WTC11 (cell line): ENCODE measurements at regions not wholly inside any gene's neighbourhood (a gene's known extent, or its start where the extent isn't known, plus 50 kb on each side); places are given as distances from the start of the nearest gene placed in this dataset.

ENCODE experiments used
- ATAC-seq: fragments of 200-7000 bp; cut with Tn5 transposase; 2 replicates; pipeline ENCODE4 v1.10.0; 2021; ENCODE audit warnings: mild to moderate bottlenecking, moderate library complexity
- CTCF ChIA-PET: fragments of 300-600 bp; sonication (Branson Sonifier 250); formaldehyde crosslinking; loops from one replicate; lab custom pipeline; 2021; ENCODE audit warnings: antibody characterized with exemption; lab: Charles Lee
- POLR2A ChIA-PET: fragments of 350-600 bp; sonication (Branson Sonifier 250); formaldehyde crosslinking; loops from one replicate; lab custom pipeline; 2021; ENCODE audit warnings: antibody characterized with exemption; lab: Charles Lee
- DNase-seq: peaks from one replicate; pipeline ENCODE4 v3.0.0; 2021; ENCODE audit warnings: low spot score
- H3K27ac Mint-ChIP-seq: 2 replicates; pipeline ENCODE4 v1.8.0; 2021; ENCODE audit warnings: mixed read lengths
- H3K27me3 Mint-ChIP-seq: 2 replicates; pipeline ENCODE4 v1.8.0; 2021; ENCODE audit warnings: low read depth, mild to moderate bottlenecking, moderate library complexity, mixed read lengths
- H3K36me3 Mint-ChIP-seq: 2 replicates; pipeline ENCODE4 v1.8.0; 2021; ENCODE audit warnings: mixed read lengths
- H3K4me1 Mint-ChIP-seq: 2 replicates; pipeline ENCODE4 v1.8.0; 2022; ENCODE audit warnings: mixed read lengths
- H3K4me3 Mint-ChIP-seq: 2 replicates; pipeline ENCODE4 v1.8.0; 2021; ENCODE audit warnings: mild to moderate bottlenecking, moderate library complexity, mixed read lengths
- H3K9me3 Mint-ChIP-seq: 2 replicates; pipeline ENCODE4 v1.8.0; 2021; ENCODE audit warnings: mixed read lengths
- ATF1 ChIP-seq: sonication (generic); formaldehyde crosslinking; IDR thresholded peaks from 2 replicates; pipeline ENCODE4 v1.8.1; 2023; ENCODE audit warnings: mild to moderate bottlenecking, moderate library complexity, missing genetic modification reagents
- CBFB ChIP-seq: sonication (generic); formaldehyde crosslinking; IDR thresholded peaks from 2 replicates; pipeline ENCODE4 v1.8.1; 2022; ENCODE audit warnings: mild to moderate bottlenecking, low read depth, missing genetic modification reagents
- ESRRA ChIP-seq: sonication (generic); formaldehyde crosslinking; IDR thresholded peaks from 2 replicates; pipeline ENCODE4 v1.8.1; 2022; ENCODE audit warnings: mild to moderate bottlenecking, missing genetic modification reagents, borderline replicate concordance
- ETV6 ChIP-seq: sonication (generic); formaldehyde crosslinking; IDR thresholded peaks from 2 replicates; pipeline ENCODE4 v1.8.1; 2022; ENCODE audit warnings: mild to moderate bottlenecking, missing genetic modification reagents
- FOXJ3 ChIP-seq: sonication (generic); formaldehyde crosslinking; IDR thresholded peaks from 2 replicates; pipeline ENCODE4 v1.9.0; 2021; ENCODE audit warnings: missing genetic modification reagents, mild to moderate bottlenecking, borderline replicate concordance
- FOXK1 ChIP-seq: sonication (generic); formaldehyde crosslinking; IDR thresholded peaks from 2 replicates; pipeline ENCODE4 v1.8.0; 2022; ENCODE audit warnings: mild to moderate bottlenecking, moderate library complexity, missing genetic modification reagents
- GTF2I ChIP-seq: fragments of 250-450 bp; sonication (Bioruptor Pico); conservative IDR thresholded peaks from 2 replicates; pipeline ENCODE4 v1.4.0; 2021; ENCODE audit warnings: mild to moderate bottlenecking
- JUN ChIP-seq: sonication (generic); formaldehyde crosslinking; IDR thresholded peaks from 2 replicates; pipeline ENCODE4 v1.8.0; 2023; ENCODE audit warnings: mild to moderate bottlenecking, missing genetic modification reagents
- KAT7 ChIP-seq: sonication (generic); formaldehyde crosslinking; IDR thresholded peaks from 2 replicates; pipeline ENCODE4 v1.8.1; 2023; ENCODE audit warnings: missing genetic modification reagents, mild to moderate bottlenecking, borderline replicate concordance
- MYBL2 ChIP-seq: sonication (generic); formaldehyde crosslinking; IDR thresholded peaks from 2 replicates; pipeline ENCODE4 v1.8.1; 2023; ENCODE audit warnings: mild to moderate bottlenecking, moderate library complexity, missing genetic modification reagents
- NFATC4 ChIP-seq: fragments of 250-450 bp; sonication (Bioruptor Pico); IDR thresholded peaks from 2 replicates; pipeline ENCODE4 v1.9.0; 2021; ENCODE audit warnings: mild to moderate bottlenecking
- NFE2L1 ChIP-seq: sonication (generic); formaldehyde crosslinking; IDR thresholded peaks from 2 replicates; pipeline ENCODE4 v1.8.1; 2023; ENCODE audit warnings: missing genetic modification reagents
- NR1H2 ChIP-seq: sonication (generic); formaldehyde crosslinking; IDR thresholded peaks from 2 replicates; pipeline ENCODE4 v1.9.0; 2021; ENCODE audit warnings: mild to moderate bottlenecking, moderate library complexity, missing genetic modification reagents
- NR3C1 ChIP-seq: sonication (generic); formaldehyde crosslinking; conservative IDR thresholded peaks from 2 replicates; pipeline ENCODE4 v1.8.1; 2023; ENCODE audit warnings: low read depth, mild to moderate bottlenecking, missing genetic modification reagents
- OVOL2 ChIP-seq: fragments of 250-450 bp; sonication (Bioruptor Pico); IDR thresholded peaks from 2 replicates; pipeline ENCODE4 v1.9.0; 2021; ENCODE audit warnings: mild to moderate bottlenecking, borderline replicate concordance
- TEAD4 ChIP-seq: sonication (generic); formaldehyde crosslinking; IDR thresholded peaks from 2 replicates; pipeline ENCODE4 v1.8.0; 2022; ENCODE audit warnings: mild to moderate bottlenecking, missing genetic modification reagents
- TP53 ChIP-seq: sonication (generic); formaldehyde crosslinking; IDR thresholded peaks from 2 replicates; pipeline ENCODE4 v1.8.1; 2023; ENCODE audit warnings: mild to moderate bottlenecking, missing genetic modification reagents
- ZBTB43 ChIP-seq: sonication (generic); formaldehyde crosslinking; IDR thresholded peaks from 2 replicates; pipeline ENCODE4 v1.8.1; 2023; ENCODE audit warnings: mild to moderate bottlenecking, missing genetic modification reagents
- ZMAT4 ChIP-seq: fragments of 250-450 bp; sonication (Bioruptor Pico); IDR thresholded peaks from 2 replicates; pipeline ENCODE4 v1.9.0; 2021; ENCODE audit warnings: mild to moderate bottlenecking
- ZNF232 ChIP-seq: sonication (generic); formaldehyde crosslinking; IDR thresholded peaks from 2 replicates; pipeline ENCODE4 v1.8.0; 2022; ENCODE audit warnings: mild to moderate bottlenecking, missing genetic modification reagents
- ZNF281 ChIP-seq: sonication (generic); formaldehyde crosslinking; IDR thresholded peaks from 2 replicates; pipeline ENCODE4 v1.8.0; 2023; ENCODE audit warnings: mild to moderate bottlenecking, missing genetic modification reagents
- ZNF423 ChIP-seq: fragments of 250-450 bp; sonication (Bioruptor Pico); IDR thresholded peaks from 2 replicates; pipeline ENCODE4 v2.1.2; 2022; ENCODE audit warnings: mild to moderate bottlenecking, moderate library complexity
- ZNF512 ChIP-seq: sonication (generic); formaldehyde crosslinking; IDR thresholded peaks from 2 replicates; pipeline ENCODE4 v1.8.1; 2022; ENCODE audit warnings: missing genetic modification reagents, borderline replicate concordance
- TF ChIP-seq, protein P1 (sequence below): fragments of 250-450 bp; sonication (Bioruptor Pico); IDR thresholded peaks from 2 replicates; pipeline ENCODE4 v2.1.2; 2022; ENCODE audit warnings: mild to moderate bottlenecking, moderate library complexity
- TF ChIP-seq, protein P2 (sequence below): fragments of 250-450 bp; sonication (Bioruptor Pico); IDR thresholded peaks from 2 replicates; pipeline ENCODE4 v1.9.0; 2021; ENCODE audit warnings: moderate library complexity, mild to moderate bottlenecking, inconsistent platforms, borderline replicate concordance
- TF ChIP-seq, protein P3 (sequence below): fragments of 250-450 bp; sonication (Bioruptor Pico); IDR thresholded peaks from 2 replicates; pipeline ENCODE4 v1.9.0; 2021; ENCODE audit warnings: mild to moderate bottlenecking

DNA sequence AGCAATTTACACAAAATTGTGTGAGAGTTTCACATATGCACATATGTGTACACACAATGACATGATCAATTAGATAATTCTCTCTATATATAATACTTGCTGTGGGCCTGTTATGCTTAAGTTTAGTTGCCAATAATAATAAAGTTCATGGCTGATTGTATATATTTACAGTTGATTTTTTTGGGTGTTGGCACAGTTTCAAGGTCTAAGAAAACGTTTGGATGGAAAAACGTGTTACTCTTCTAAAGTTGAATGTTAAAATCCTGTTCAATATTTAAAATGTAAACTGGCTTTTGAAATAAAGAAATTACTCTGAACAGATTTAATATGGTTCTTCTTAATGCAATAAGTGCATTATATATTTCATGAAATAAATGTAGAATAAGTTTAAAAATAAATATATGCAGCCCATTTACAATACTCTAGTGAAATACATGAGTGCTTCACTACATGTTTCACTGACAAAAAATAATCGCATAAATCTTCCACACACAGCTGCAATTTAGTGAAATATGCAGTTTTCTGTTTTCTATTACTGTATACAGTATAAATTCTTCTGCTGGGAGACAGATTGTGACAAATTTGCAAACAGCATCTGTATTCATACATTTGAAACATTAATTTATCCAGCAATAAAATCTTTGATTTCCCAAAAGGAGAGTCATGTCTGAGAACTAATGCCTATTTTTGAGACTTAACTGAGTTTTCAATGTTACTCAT is 586.9 kb upstream of the KLHL1 start:
- CTCF ChIA-PET = no interaction called here
- Mint-ChIP-seq H3K27me3 (no peaks in the 10 kb centered on the region), H3K9me3 (peaks cover 7% of the 10 kb centered on the region; the same call in 1 of the 2 replicates), H3K36me3 (no peaks in the 10 kb centered on the region), H3K4me3 (no peak overlapping the region), H3K4me1 (no peaks in the 10 kb centered on the region), H3K27ac (no peak overlapping the region)
- POLR2A ChIA-PET = no interaction called here
- ATAC-seq = no peak
- no peak for DNase-seq
- TF ChIP-seq ZNF512 (CRISPR knock-in tag) (no peak), ZMAT4 (CRISPR knock-in tag) (no peak), OVOL2 (CRISPR knock-in tag) (no peak), ZBTB43 (CRISPR knock-in tag) (no peak), KAT7 (no peak), GTF2I (CRISPR knock-in tag) (no peak), NFATC4 (CRISPR knock-in tag) (no peak), CBFB (no peak), FOXK1 (CRISPR knock-in tag) (no peak), ZNF281 (CRISPR knock-in tag) (no peak), JUN (no peak), FOXJ3 (no peak), TP53 (CRISPR knock-in tag) (no peak), NR3C1 (CRISPR knock-in tag) (no peak), ZNF232 (CRISPR knock-in tag) (no peak)
- TF ChIP-seq, protein P1, sequence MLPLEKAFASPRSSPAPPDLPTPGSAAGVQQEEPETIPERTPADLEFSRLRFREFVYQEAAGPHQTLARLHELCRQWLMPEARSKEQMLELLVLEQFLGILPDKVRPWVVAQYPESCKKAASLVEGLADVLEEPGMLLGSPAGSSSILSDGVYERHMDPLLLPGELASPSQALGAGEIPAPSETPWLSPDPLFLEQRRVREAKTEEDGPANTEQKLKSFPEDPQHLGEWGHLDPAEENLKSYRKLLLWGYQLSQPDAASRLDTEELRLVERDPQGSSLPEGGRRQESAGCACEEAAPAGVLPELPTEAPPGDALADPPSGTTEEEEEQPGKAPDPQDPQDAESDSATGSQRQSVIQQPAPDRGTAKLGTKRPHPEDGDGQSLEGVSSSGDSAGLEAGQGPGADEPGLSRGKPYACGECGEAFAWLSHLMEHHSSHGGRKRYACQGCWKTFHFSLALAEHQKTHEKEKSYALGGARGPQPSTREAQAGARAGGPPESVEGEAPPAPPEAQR (CRISPR knock-in tag) = no peak

DNA sequence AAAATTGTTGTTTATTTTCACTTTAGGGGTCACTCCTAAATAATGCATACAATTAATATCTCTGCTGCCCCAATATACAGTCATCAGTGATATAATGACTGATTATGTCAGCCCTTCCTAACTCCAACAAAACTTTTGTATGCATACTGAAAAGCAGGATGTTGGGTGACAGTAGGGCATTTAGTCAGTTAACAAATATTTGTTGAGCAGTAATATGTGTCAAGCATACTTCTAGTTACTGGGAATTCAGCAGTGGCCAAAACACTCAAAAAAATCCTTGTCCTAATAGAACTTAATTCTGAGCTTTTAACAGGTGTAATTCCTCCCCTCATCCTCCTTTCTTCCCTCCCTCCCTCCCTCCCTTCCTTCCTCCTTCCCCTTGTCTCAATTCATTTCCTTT is 560.7 kb upstream of the KLHL1 start:
- ChIA-PET POLR2A (no interaction called here), CTCF (no interaction called here)
- Mint-ChIP-seq H3K27ac (no peak overlapping the region), H3K27me3 (no peaks in the 10 kb centered on the region), H3K9me3 (peaks cover 7% of the 10 kb centered on the region), H3K4me3 (no peak overlapping the region), H3K4me1 (peaks cover 20% of the 10 kb centered on the region), H3K36me3 (no peaks in the 10 kb centered on the region)
- DNase-seq (no peak), ATAC-seq (no peak)
- TF ChIP-seq TEAD4 (CRISPR knock-in tag) (no peak), NFE2L1 (CRISPR knock-in tag) (no peak), ZNF423 (no peak), ETV6 (no peak), ATF1 (CRISPR knock-in tag) (no peak), ESRRA (no peak), NR1H2 (CRISPR knock-in tag) (no peak), MYBL2 (no peak)
- TF ChIP-seq, protein P2, sequence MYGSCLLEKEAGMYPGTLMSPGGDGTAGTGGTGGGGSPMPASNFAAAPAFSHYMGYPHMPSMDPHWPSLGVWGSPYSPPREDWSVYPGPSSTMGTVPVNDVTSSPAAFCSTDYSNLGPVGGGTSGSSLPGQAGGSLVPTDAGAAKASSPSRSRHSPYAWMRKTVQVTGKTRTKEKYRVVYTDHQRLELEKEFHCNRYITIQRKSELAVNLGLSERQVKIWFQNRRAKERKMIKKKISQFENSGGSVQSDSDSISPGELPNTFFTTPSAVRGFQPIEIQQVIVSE (CRISPR knock-in tag) = no peak
- TF ChIP-seq, protein P3, sequence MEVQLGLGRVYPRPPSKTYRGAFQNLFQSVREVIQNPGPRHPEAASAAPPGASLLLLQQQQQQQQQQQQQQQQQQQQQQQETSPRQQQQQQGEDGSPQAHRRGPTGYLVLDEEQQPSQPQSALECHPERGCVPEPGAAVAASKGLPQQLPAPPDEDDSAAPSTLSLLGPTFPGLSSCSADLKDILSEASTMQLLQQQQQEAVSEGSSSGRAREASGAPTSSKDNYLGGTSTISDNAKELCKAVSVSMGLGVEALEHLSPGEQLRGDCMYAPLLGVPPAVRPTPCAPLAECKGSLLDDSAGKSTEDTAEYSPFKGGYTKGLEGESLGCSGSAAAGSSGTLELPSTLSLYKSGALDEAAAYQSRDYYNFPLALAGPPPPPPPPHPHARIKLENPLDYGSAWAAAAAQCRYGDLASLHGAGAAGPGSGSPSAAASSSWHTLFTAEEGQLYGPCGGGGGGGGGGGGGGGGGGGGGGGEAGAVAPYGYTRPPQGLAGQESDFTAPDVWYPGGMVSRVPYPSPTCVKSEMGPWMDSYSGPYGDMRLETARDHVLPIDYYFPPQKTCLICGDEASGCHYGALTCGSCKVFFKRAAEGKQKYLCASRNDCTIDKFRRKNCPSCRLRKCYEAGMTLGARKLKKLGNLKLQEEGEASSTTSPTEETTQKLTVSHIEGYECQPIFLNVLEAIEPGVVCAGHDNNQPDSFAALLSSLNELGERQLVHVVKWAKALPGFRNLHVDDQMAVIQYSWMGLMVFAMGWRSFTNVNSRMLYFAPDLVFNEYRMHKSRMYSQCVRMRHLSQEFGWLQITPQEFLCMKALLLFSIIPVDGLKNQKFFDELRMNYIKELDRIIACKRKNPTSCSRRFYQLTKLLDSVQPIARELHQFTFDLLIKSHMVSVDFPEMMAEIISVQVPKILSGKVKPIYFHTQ (CRISPR knock-in tag) = no peak
